Adrenal gland (tissue), 5 donors: ENCODE measurements at regions not wholly inside any gene's neighbourhood (a gene's known extent, or its start where the extent isn't known, plus 50 kb on each side); places are given as distances from the start of the nearest gene placed in this dataset.

Source experiments
- CTCF ChIP-seq, 6 experiments: fragments of 450-650 bp in 4 of 6; fragments of 200-600 bp in 2 of 6; sonication (generic) in 1 of 6; IDR thresholded peaks; 1 replicate in 5 of 6; 2 replicates in 1 of 6; pipeline versions ENCODE4 v1.5.1 to v1.8.0; 2016 to 2021; ENCODE audit warnings: antibody characterized with exemption in 6 of 6, mild to moderate bottlenecking in 2 of 6, moderate library complexity in 1 of 6
- POLR2A ChIP-seq, 2 donors: fragments of 450-650 bp; IDR thresholded peaks; one replicate each; pipeline ENCODE4 v1.6.1; 2017; ENCODE audit warnings: antibody characterized with exemption in 2 of 2, mild to moderate bottlenecking in 2 of 2, moderate library complexity in 1 of 2
- donor health status: DM: no; HTN: no; CAD: no.

GRCh38 chr14:42950363-42950762 is 1343.7 kb downstream of the LRFN5 start:
- TF ChIP-seq POLR2A (IDR thresholded peaks at IDR 0.05), result no peak
- TF ChIP-seq CTCF (IDR thresholded peaks at IDR 0.05), result no peak
